HepG2 (cell line): ENCODE measurements at regions not wholly inside any gene's neighbourhood (a gene's known extent, or its start where the extent isn't known, plus 50 kb on each side); places are given as distances from the start of the nearest gene placed in this dataset.

Source experiments
- GABPA ChIP-seq, 2 experiments: IDR thresholded peaks; 2 replicates each; pipeline ENCODE4 v1.6.1; 2011 to 2016; ENCODE audit warnings: low read depth in 2 of 2, low read length in 1 of 2, missing biosample characterization in 1 of 2, missing genetic modification characterization in 1 of 2
- HCFC1 ChIP-seq: fragments of 150-350 bp; IDR thresholded peaks from 2 replicates; pipeline ENCODE4 v1.6.1; 2014; ENCODE audit warnings: low read depth, low read length
- HNRNPH1 ChIP-seq: fragments of 200-400 bp; formaldehyde crosslinking; optimal IDR thresholded peaks from 2 replicates; pipeline ENCODE3; 2017; ENCODE audit warnings: mild to moderate bottlenecking, low read depth, low read length
- NFKBIZ ChIP-seq: IDR thresholded peaks from 2 replicates; pipeline ENCODE4 v1.6.1; 2018; ENCODE audit warnings: missing genetic modification reagents, missing compliant biosample characterization
- REL ChIP-seq: sonication (generic); formaldehyde crosslinking; conservative IDR thresholded peaks from 2 replicates; pipeline ENCODE4 v1.8.0; 2022; ENCODE audit warnings: mild to moderate bottlenecking, missing genetic modification reagents, moderate library complexity
- SAFB2 ChIP-seq: sonication (generic); formaldehyde crosslinking; IDR thresholded peaks from 2 replicates; pipeline ENCODE4 v1.5.1; 2020; ENCODE audit warnings: missing genetic modification reagents, low read depth, mild to moderate bottlenecking, borderline replicate concordance
- SP4 ChIP-seq: sonication (generic); formaldehyde crosslinking; IDR thresholded peaks from 2 replicates; pipeline ENCODE4 v1.8.1; 2023; ENCODE audit warnings: mild to moderate bottlenecking, missing genetic modification reagents
- TEAD2 ChIP-seq: sonication (generic); formaldehyde crosslinking; IDR thresholded peaks from 2 replicates; pipeline ENCODE4 v1.9.0; 2021; ENCODE audit warnings: missing genetic modification reagents
- THAP8 ChIP-seq: sonication (generic); formaldehyde crosslinking; IDR thresholded peaks from 2 replicates; pipeline ENCODE4 v1.5.1; 2020; ENCODE audit warnings: missing genetic modification reagents, mild to moderate bottlenecking, borderline replicate concordance
- ZBTB37 ChIP-seq: sonication (generic); formaldehyde crosslinking; IDR thresholded peaks from 2 replicates; pipeline ENCODE4 v1.4.0; 2020; ENCODE audit warnings: mild to moderate bottlenecking, missing genetic modification reagents
- ZBTB38 ChIP-seq: sonication (generic); formaldehyde crosslinking; IDR thresholded peaks from 2 replicates; pipeline ENCODE4 v1.5.1; 2020; ENCODE audit warnings: mild to moderate bottlenecking, missing genetic modification reagents
- ZNF451 ChIP-seq: sonication (generic); formaldehyde crosslinking; IDR thresholded peaks from 2 replicates; pipeline ENCODE4 v1.5.0; 2020; ENCODE audit warnings: mild to moderate bottlenecking, missing genetic modification reagents
- ZNF468 ChIP-seq: sonication (generic); formaldehyde crosslinking; IDR thresholded peaks from 2 replicates; pipeline ENCODE4 v1.8.0; 2022; ENCODE audit warnings: mild to moderate bottlenecking, moderate library complexity, missing genetic modification reagents
- ZNF574 ChIP-seq: sonication (generic); formaldehyde crosslinking; IDR thresholded peaks from 2 replicates; pipeline ENCODE4 v1.4.0; 2020; ENCODE audit warnings: missing genetic modification reagents
- ZNF670 ChIP-seq: sonication (generic); formaldehyde crosslinking; IDR thresholded peaks from 2 replicates; pipeline ENCODE4 v1.8.0; 2022; ENCODE audit warnings: mild to moderate bottlenecking, missing genetic modification reagents, borderline replicate concordance
- ZNF788 ChIP-seq: sonication (generic); formaldehyde crosslinking; IDR thresholded peaks from 2 replicates; pipeline ENCODE4 v1.5.0; 2020; ENCODE audit warnings: mild to moderate bottlenecking, missing genetic modification reagents, borderline replicate concordance
- ZNF816 ChIP-seq: sonication (generic); formaldehyde crosslinking; IDR thresholded peaks from 2 replicates; pipeline ENCODE4 v1.8.0; 2022; ENCODE audit warnings: missing genetic modification reagents, mild to moderate bottlenecking, borderline replicate concordance
- TF ChIP-seq, protein P1 (sequence below): sonication (generic); formaldehyde crosslinking; IDR thresholded peaks from 2 replicates; pipeline ENCODE4 v1.5.0; 2020; ENCODE audit warnings: missing genetic modification reagents
- TF ChIP-seq, protein P2 (sequence below): sonication (generic); formaldehyde crosslinking; IDR thresholded peaks from 2 replicates; pipeline ENCODE4 v1.4.0; 2020; ENCODE audit warnings: missing genetic modification reagents
- TF ChIP-seq, protein P3 (sequence below): sonication (generic); formaldehyde crosslinking; conservative IDR thresholded peaks from 2 replicates; pipeline ENCODE4 v1.8.0; 2022; ENCODE audit warnings: missing genetic modification reagents

- TF ChIP-seq, protein P1, sequence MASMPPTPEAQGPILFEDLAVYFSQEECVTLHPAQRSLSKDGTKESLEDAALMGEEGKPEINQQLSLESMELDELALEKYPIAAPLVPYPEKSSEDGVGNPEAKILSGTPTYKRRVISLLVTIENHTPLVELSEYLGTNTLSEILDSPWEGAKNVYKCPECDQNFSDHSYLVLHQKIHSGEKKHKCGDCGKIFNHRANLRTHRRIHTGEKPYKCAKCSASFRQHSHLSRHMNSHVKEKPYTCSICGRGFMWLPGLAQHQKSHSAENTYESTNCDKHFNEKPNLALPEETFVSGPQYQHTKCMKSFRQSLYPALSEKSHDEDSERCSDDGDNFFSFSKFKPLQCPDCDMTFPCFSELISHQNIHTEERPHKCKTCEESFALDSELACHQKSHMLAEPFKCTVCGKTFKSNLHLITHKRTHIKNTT, result no peak
- TF ChIP-seq SP4 (CRISPR knock-in tag) (peak; percentile 75), ZBTB38 (CRISPR knock-in tag) (peak; percentile 83), ZNF574 (CRISPR knock-in tag) (peak; percentile 91), ZBTB37 (CRISPR knock-in tag) (no peak), THAP8 (CRISPR knock-in tag) (no peak), ZNF816 (CRISPR knock-in tag) (peak; percentile 90; the same call in 1 of the 2 replicates), NFKBIZ (peak; percentile 96), ZNF468 (CRISPR knock-in tag) (no peak), TEAD2 (CRISPR knock-in tag) (peak; percentile 66; the same call in 1 of the 2 replicates), HNRNPH1 (no peak), GABPA (IDR thresholded peaks at IDR 0.05; ENCODE audit: low read depth, low read length) (no peak), GABPA (CRISPR knock-in tag; IDR thresholded peaks at IDR 0.05; ENCODE audit: low read depth) (no peak), HCFC1 (no peak; the same call in 1 of the 2 replicates), ZNF670 (CRISPR knock-in tag) (peak; percentile 99), SAFB2 (no peak; the same call in 1 of the 2 replicates), ZNF788 (peak; percentile 98), REL (no peak), ZNF451 (CRISPR knock-in tag) (0 out of 2 replicates have a peak, but pooled peaks have one; percentile 67)
- TF ChIP-seq, protein P2, sequence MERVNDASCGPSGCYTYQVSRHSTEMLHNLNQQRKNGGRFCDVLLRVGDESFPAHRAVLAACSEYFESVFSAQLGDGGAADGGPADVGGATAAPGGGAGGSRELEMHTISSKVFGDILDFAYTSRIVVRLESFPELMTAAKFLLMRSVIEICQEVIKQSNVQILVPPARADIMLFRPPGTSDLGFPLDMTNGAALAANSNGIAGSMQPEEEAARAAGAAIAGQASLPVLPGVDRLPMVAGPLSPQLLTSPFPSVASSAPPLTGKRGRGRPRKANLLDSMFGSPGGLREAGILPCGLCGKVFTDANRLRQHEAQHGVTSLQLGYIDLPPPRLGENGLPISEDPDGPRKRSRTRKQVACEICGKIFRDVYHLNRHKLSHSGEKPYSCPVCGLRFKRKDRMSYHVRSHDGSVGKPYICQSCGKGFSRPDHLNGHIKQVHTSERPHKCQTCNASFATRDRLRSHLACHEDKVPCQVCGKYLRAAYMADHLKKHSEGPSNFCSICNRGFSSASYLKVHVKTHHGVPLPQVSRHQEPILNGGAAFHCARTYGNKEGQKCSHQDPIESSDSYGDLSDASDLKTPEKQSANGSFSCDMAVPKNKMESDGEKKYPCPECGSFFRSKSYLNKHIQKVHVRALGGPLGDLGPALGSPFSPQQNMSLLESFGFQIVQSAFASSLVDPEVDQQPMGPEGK (CRISPR knock-in tag), result peak; percentile 91
- TF ChIP-seq, protein P3, sequence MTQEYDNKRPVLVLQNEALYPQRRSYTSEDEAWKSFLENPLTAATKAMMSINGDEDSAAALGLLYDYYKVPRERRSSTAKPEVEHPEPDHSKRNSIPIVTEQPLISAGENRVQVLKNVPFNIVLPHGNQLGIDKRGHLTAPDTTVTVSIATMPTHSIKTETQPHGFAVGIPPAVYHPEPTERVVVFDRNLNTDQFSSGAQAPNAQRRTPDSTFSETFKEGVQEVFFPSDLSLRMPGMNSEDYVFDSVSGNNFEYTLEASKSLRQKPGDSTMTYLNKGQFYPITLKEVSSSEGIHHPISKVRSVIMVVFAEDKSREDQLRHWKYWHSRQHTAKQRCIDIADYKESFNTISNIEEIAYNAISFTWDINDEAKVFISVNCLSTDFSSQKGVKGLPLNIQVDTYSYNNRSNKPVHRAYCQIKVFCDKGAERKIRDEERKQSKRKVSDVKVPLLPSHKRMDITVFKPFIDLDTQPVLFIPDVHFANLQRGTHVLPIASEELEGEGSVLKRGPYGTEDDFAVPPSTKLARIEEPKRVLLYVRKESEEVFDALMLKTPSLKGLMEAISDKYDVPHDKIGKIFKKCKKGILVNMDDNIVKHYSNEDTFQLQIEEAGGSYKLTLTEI (CRISPR knock-in tag), result no peak
These were observed 262.5 kb downstream of the FOXG1 start (continued) for GRCh38 chr14:29028973-29029582.
